A549 (cell line): ENCODE measurements at regions not wholly inside any gene's neighbourhood (a gene's known extent, or its start where the extent isn't known, plus 50 kb on each side); places are given as distances from the start of the nearest gene placed in this dataset.

Experiments used
- BHLHE40 ChIP-seq: IDR thresholded peaks from 2 replicates; pipeline ENCODE4 v1.6.1; 2012; ENCODE audit warnings: low read depth, low read length, inconsistent platforms
- CHD2 ChIP-seq: fragments of 150-350 bp; IDR thresholded peaks from 2 replicates; pipeline ENCODE4 v1.6.1; 2014; ENCODE audit warnings: low read length; ENCODE audit not compliant: partially characterized antibody
- HDAC2 ChIP-seq: fragments of 200-600 bp; sonication (generic); IDR thresholded peaks from 2 replicates; pipeline ENCODE4 v1.6.1; 2016
- JUNB ChIP-seq: fragments of >200 bp; sonication (Bioruptor Twin); formaldehyde crosslinking; IDR thresholded peaks from 2 replicates; pipeline ENCODE4 v1.6.1; 2016
- MAZ ChIP-seq: fragments of 150-350 bp; IDR thresholded peaks from 2 replicates; pipeline ENCODE4 v1.6.1; 2014; ENCODE audit warnings: antibody characterized with exemption, low read depth, low read length, borderline replicate concordance
- MYC ChIP-seq: IDR thresholded peaks from 2 replicates; pipeline ENCODE4 v1.6.1; 2012; ENCODE audit warnings: mild to moderate bottlenecking, inconsistent platforms, low read length, improper control_type of control experiment, borderline replicate concordance
- POLR2A ChIP-seq: IDR thresholded peaks from 2 replicates; pipeline ENCODE4 v1.6.1; 2012; ENCODE audit warnings: mild to moderate bottlenecking, low read length
- POLR2AphosphoS2 ChIP-seq: conservative IDR thresholded peaks from 2 replicates; pipeline ENCODE4 v1.6.1; 2012; ENCODE audit warnings: low read length, improper control_type of control experiment, inconsistent platforms
- RAD21 ChIP-seq, 2 experiments: fragments of >200 bp in 1 of 2; sonication (Bioruptor Twin) in 1 of 2; formaldehyde crosslinking in 1 of 2; IDR thresholded peaks in 1 of 2; conservative IDR thresholded peaks in 1 of 2; 2 replicates in 1 of 2; 3 replicates in 1 of 2; pipeline ENCODE4 v1.6.1; 2012 to 2018; ENCODE audit warnings: inconsistent platforms in 1 of 2
- RCOR1 ChIP-seq: fragments of 150-350 bp; IDR thresholded peaks from 2 replicates; pipeline ENCODE4 v1.6.1; 2014; ENCODE audit warnings: antibody characterized with exemption, low read length, low read depth
- SMC3 ChIP-seq: fragments of >200 bp; sonication (Bioruptor Twin); formaldehyde crosslinking; IDR thresholded peaks from 3 replicates; pipeline ENCODE4 v1.6.1; 2018; ENCODE audit warnings: inconsistent platforms
- TF ChIP-seq, protein P1 (sequence below): fragments of >200 bp; sonication (Bioruptor Twin); formaldehyde crosslinking; IDR thresholded peaks from 3 replicates; pipeline ENCODE4 v1.5.1; 2016
- TF ChIP-seq, protein P2 (sequence below): IDR thresholded peaks from 2 replicates; pipeline ENCODE4 v1.6.1; 2012
- TF ChIP-seq, protein P3 (sequence below): fragments of 450-650 bp; IDR thresholded peaks from 2 replicates; pipeline ENCODE4 v1.6.1; 2014; ENCODE audit warnings: antibody characterized with exemption

DNA sequence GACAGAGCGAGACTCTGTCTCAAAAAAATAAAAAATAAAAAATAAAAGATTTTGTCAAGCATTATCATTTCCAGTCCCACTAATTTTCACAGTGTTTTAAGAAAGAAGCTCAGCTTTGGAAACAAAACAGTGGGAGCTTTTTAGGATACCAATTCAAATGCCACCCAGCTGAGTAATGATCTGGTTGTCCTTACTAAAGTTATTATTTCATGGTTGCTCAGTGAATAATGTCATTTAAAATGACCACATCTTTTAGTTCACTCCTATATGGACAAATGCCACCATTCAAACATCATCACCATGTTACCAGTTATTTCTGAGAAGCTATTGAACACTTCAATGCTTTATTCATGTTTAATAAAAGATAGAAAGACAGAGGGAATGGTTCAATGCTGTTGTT, 365.0 kb downstream of the CCER1 start:
- TF ChIP-seq MAZ (no peak), POLR2AphosphoS2 (no peak), RCOR1 (no peak), SMC3 (no peak), JUNB (no peak), CHD2 (no peak), HDAC2 (no peak), MYC (no peak), RAD21 (conservative IDR thresholded peaks at IDR 0.05 in 1 of 2, IDR thresholded peaks at IDR 0.05 in 1 of 2) (no peak), POLR2A (no peak), BHLHE40 (no peak)
- TF ChIP-seq, protein P1, sequence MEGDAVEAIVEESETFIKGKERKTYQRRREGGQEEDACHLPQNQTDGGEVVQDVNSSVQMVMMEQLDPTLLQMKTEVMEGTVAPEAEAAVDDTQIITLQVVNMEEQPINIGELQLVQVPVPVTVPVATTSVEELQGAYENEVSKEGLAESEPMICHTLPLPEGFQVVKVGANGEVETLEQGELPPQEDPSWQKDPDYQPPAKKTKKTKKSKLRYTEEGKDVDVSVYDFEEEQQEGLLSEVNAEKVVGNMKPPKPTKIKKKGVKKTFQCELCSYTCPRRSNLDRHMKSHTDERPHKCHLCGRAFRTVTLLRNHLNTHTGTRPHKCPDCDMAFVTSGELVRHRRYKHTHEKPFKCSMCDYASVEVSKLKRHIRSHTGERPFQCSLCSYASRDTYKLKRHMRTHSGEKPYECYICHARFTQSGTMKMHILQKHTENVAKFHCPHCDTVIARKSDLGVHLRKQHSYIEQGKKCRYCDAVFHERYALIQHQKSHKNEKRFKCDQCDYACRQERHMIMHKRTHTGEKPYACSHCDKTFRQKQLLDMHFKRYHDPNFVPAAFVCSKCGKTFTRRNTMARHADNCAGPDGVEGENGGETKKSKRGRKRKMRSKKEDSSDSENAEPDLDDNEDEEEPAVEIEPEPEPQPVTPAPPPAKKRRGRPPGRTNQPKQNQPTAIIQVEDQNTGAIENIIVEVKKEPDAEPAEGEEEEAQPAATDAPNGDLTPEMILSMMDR, result no peak
- TF ChIP-seq, protein P2, sequence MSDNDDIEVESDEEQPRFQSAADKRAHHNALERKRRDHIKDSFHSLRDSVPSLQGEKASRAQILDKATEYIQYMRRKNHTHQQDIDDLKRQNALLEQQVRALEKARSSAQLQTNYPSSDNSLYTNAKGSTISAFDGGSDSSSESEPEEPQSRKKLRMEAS, result no peak
- TF ChIP-seq, protein P3, sequence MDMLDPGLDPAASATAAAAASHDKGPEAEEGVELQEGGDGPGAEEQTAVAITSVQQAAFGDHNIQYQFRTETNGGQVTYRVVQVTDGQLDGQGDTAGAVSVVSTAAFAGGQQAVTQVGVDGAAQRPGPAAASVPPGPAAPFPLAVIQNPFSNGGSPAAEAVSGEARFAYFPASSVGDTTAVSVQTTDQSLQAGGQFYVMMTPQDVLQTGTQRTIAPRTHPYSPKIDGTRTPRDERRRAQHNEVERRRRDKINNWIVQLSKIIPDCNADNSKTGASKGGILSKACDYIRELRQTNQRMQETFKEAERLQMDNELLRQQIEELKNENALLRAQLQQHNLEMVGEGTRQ, result no peak
